HCT116 (cell line): ENCODE measurements at regions not wholly inside any gene's neighbourhood (a gene's known extent, or its start where the extent isn't known, plus 50 kb on each side); places are given as distances from the start of the nearest gene placed in this dataset.

Experiments used
- ATAC-seq: fragments of 200-7000 bp; cut with Tn5 transposase; 2 replicates; pipeline ENCODE4 v1.9.1; 2020; ENCODE audit warnings: mild to moderate bottlenecking, moderate library complexity
- BruUV-seq: library from RNA; stranded (reverse); fragments of 400-500 nt; replicated peaks from 2 replicates; lab custom pipeline; 2021; lab: Mats Ljungman, UMichigan
- CTCF ChIA-PET: fragments of 300-600 bp; sonication (Branson Sonifier 250); formaldehyde crosslinking; loops from one replicate; lab custom pipeline; 2021; ENCODE audit warnings: antibody characterized with exemption; lab: Charles Lee
- POLR2A ChIA-PET: fragments of 300-600, 350-600 bp; sonication (Branson Sonifier 250); formaldehyde crosslinking; loops from one replicate; lab custom pipeline; 2021; ENCODE audit warnings: antibody characterized with exemption; lab: Charles Lee
- RAD21 ChIA-PET, 2 experiments: fragments of 300-600 bp; sonication (Branson Sonifier 250); formaldehyde crosslinking; loops; one replicate each; lab custom pipeline; 2023; ENCODE audit warnings: low total read pairs in 2 of 2; ENCODE audit not compliant: uncharacterized antibody in 2 of 2, unreplicated experiment in 2 of 2, low non-redundant PET in 1 of 2; lab: Charles Lee
- DNase-seq: peaks from one replicate; pipeline ENCODE4 v3.0.0-alpha.2; 2010; ENCODE audit warnings: low read depth, low spot score
- H2AFZ ChIP-seq: fragments of 200-600 bp; shearing (Covaris generic), sonication (generic); 2 replicates; pipeline ENCODE4 v1.6.1; 2017; ENCODE audit warnings: low read depth, mixed run types, mixed read lengths, antibody characterized with exemption, low read length; ENCODE audit not compliant: poor library complexity, severe bottlenecking
- H3K27ac ChIP-seq: 2 replicates; pipeline ENCODE4 v1.5.1; 2012; ENCODE audit warnings: low read depth, low read length
- H3K27me3 ChIP-seq: fragments of 200-600 bp; sonication (generic); 2 replicates; pipeline ENCODE4 v1.6.1; 2016; ENCODE audit warnings: mixed run types, low read length, mixed read lengths; ENCODE audit not compliant: insufficient read depth
- H3K36me3 ChIP-seq, 2 experiments: fragments of 200-500 bp in 1 of 2; fragments of 200-600 bp in 1 of 2; sonication (Bioruptor generic) in 1 of 2; sonication (generic) in 1 of 2; 2 replicates each; pipeline versions ENCODE4 v1.5.1 to v1.6.1; 2014 to 2016; ENCODE audit warnings: low read length in 2 of 2, inconsistent platforms in 1 of 2, mixed read lengths in 1 of 2, mixed run types in 1 of 2; ENCODE audit not compliant: insufficient read depth in 2 of 2, control insufficient read depth in 1 of 2
- H3K4me1 ChIP-seq, 2 experiments: fragments of 200-600 bp in 1 of 2; sonication (generic) in 1 of 2; 2 replicates each; pipeline versions ENCODE4 v1.5.1 to v1.6.1; 2012 to 2017; ENCODE audit warnings: low read length in 2 of 2, inconsistent platforms in 1 of 2, mild to moderate bottlenecking in 1 of 2, mixed read lengths in 1 of 2, mixed run types in 1 of 2, moderate library complexity in 1 of 2; ENCODE audit not compliant: insufficient read depth in 2 of 2, control insufficient read depth in 1 of 2
- H3K4me2 ChIP-seq: fragments of 200-600 bp; sonication (generic); 2 replicates; pipeline ENCODE4 v1.6.1; 2017; ENCODE audit warnings: mixed run types, low read length, mixed read lengths
- H3K4me3 ChIP-seq, 2 experiments: fragments of 200-600 bp in 1 of 2; sonication (generic) in 1 of 2; replicated peaks in 1 of 2; 2 replicates each; pipeline ENCODE4 v1.5.1; 2011 to 2016; ENCODE audit warnings: low read length in 2 of 2, control low read depth in 1 of 2, low read depth in 1 of 2, mild to moderate bottlenecking in 1 of 2, mixed read lengths in 1 of 2, mixed run types in 1 of 2
- H3K79me2 ChIP-seq: fragments of 200-600 bp; sonication (generic); 2 replicates; pipeline ENCODE4 v1.6.1; 2017; ENCODE audit warnings: mild to moderate bottlenecking, mixed run types, low read length, moderate library complexity, mixed read lengths; ENCODE audit not compliant: insufficient read depth
- H3K9ac ChIP-seq: fragments of 200-600 bp; sonication (generic); 2 replicates; pipeline ENCODE4 v1.6.1; 2016; ENCODE audit warnings: low read length, mixed read lengths
- H3K9me2 ChIP-seq: fragments of 200-600 bp; sonication (generic), shearing (Covaris generic); 2 replicates; pipeline ENCODE4 v1.6.1; 2017; ENCODE audit warnings: mixed run types, mild to moderate bottlenecking, moderate library complexity; ENCODE audit not compliant: insufficient read depth
- H3K9me3 ChIP-seq, 2 experiments: fragments of 200-500 bp in 1 of 2; fragments of 200-600 bp in 1 of 2; sonication (Bioruptor generic) in 1 of 2; sonication (generic) in 1 of 2; 2 replicates each; pipeline ENCODE4 v1.6.1; 2014 to 2017; ENCODE audit warnings: low read length in 2 of 2, mixed read lengths in 2 of 2, inconsistent platforms in 1 of 2, low read depth in 1 of 2, mild to moderate bottlenecking in 1 of 2, mixed run types in 1 of 2, moderate library complexity in 1 of 2; ENCODE audit not compliant: control insufficient read depth in 1 of 2, insufficient read depth in 1 of 2
- H4K20me1 ChIP-seq: fragments of 200-600 bp; sonication (generic), shearing (Covaris generic); 2 replicates; pipeline ENCODE4 v1.6.1; 2017; ENCODE audit warnings: mixed run types, mild to moderate bottlenecking, moderate library complexity; ENCODE audit not compliant: insufficient read depth
- ATF3 ChIP-seq: IDR thresholded peaks from 2 replicates; pipeline ENCODE4 v1.6.1; 2012
- CBX3 ChIP-seq: IDR thresholded peaks from 2 replicates; pipeline ENCODE4 v1.6.1; 2012; ENCODE audit warnings: low read depth
- CTCF ChIP-seq, 3 experiments: fragments of 200-600 bp in 1 of 3; sonication (generic) in 1 of 3; IDR thresholded peaks in 2 of 3; conservative IDR thresholded peaks in 1 of 3; 2 replicates each; pipeline ENCODE4 v1.5.1; 2012 to 2017; ENCODE audit warnings: low read depth in 2 of 3, low read length in 2 of 3, antibody characterized with exemption in 1 of 3, borderline replicate concordance in 1 of 3, control low read depth in 1 of 3, mild to moderate bottlenecking in 1 of 3, mixed read lengths in 1 of 3, mixed run types in 1 of 3, moderate library complexity in 1 of 3; ENCODE audit not compliant: insufficient read depth in 1 of 3
- FOSL1 ChIP-seq: IDR thresholded peaks from 2 replicates; pipeline ENCODE4 v1.6.1; 2012; ENCODE audit warnings: low read depth
- JUND ChIP-seq: IDR thresholded peaks from 2 replicates; pipeline ENCODE4 v1.6.1; 2012
- MAX ChIP-seq: IDR thresholded peaks from 2 replicates; pipeline ENCODE4 v1.6.1; 2012
- POLR2A ChIP-seq: IDR thresholded peaks from 2 replicates; pipeline ENCODE4 v1.7.0; 2011; ENCODE audit warnings: borderline replicate concordance; ENCODE audit not compliant: insufficient read depth, insufficient read length; ENCODE audit errors: extremely low read depth
- SIN3A ChIP-seq: IDR thresholded peaks from 2 replicates; pipeline ENCODE4 v1.6.1; 2012; ENCODE audit warnings: low read depth
- SP1 ChIP-seq: IDR thresholded peaks from 2 replicates; pipeline ENCODE4 v1.6.1; 2012; ENCODE audit warnings: low read depth
- SRF ChIP-seq: IDR thresholded peaks from 2 replicates; pipeline ENCODE4 v1.6.1; 2012; ENCODE audit warnings: low read depth
- YY1 ChIP-seq: IDR thresholded peaks from 2 replicates; pipeline ENCODE4 v1.6.1; 2011; ENCODE audit warnings: low read length, low read depth, moderate library complexity, mild to moderate bottlenecking; ENCODE audit not compliant: insufficient replicate concordance; ENCODE audit errors: extremely low read depth
- ZFX ChIP-seq: fragments of 450-650 bp; IDR thresholded peaks from 2 replicates; pipeline ENCODE4 v1.6.1; 2017
- intact Hi-C: fragments of 100-400 bp; cut with micrococcal nuclease; formaldehyde crosslinking; loops from 2 replicates; pipeline ENCODE4 v1.10.0; 2022

GRCh38 chr14:62187265-62187664 is 425.0 kb downstream of the SNAPC1 start:
- Histone ChIP-seq H3K4me3 (no peak overlapping the region), H3K36me3 (no peaks in the 10 kb centered on the region), H3K9me2 (no peaks in the 10 kb centered on the region), H3K4me2 (no peak overlapping the region), H3K9me3 (no peaks in the 10 kb centered on the region), H2AFZ (no peak overlapping the region), H3K79me2 (no peaks in the 10 kb centered on the region), H3K27ac (no peak overlapping the region), H3K27me3 (no peaks in the 10 kb centered on the region), H3K4me1 (no peaks in the 10 kb centered on the region), H3K9ac (no peak overlapping the region), H4K20me1 (no peaks in the 10 kb centered on the region)
- no peak for ATAC-seq
- intact Hi-C loops = no loop called here
- RAD21 ChIA-PET = no interaction called here
- BruUV-seq = no TSS peak
- DNase-seq = no peak
- CTCF ChIA-PET = no interaction called here
- no peak for TF ChIP-seq ZFX
- TF ChIP-seq CBX3 = no peak
- no peak for TF ChIP-seq SRF
- POLR2A ChIA-PET = no interaction called here

- DNase-seq (no peak), ATAC-seq (no peak)
- H3K36me3 ChIP-seq = no peaks in the 10 kb centered on the region
- BruUV-seq = no TSS peak
- H3K27ac ChIP-seq = no peak overlapping the region
- CTCF ChIA-PET = no interaction called here
- H3K9ac ChIP-seq = no peak overlapping the region
- no peaks in the 10 kb centered on the region for H3K9me2 ChIP-seq
- no peaks in the 10 kb centered on the region for H3K79me2 ChIP-seq
- no peak overlapping the region for H3K4me3 ChIP-seq
- intact Hi-C loops = no loop called here
- no peak overlapping the region for H3K4me2 ChIP-seq
- no peaks in the 10 kb centered on the region for H3K9me3 ChIP-seq
- POLR2A ChIA-PET = no interaction called here
- no peak overlapping the region for H2AFZ ChIP-seq
- H3K27me3 ChIP-seq = no peaks in the 10 kb centered on the region
- no peaks in the 10 kb centered on the region for H3K4me1 ChIP-seq
- no peak for TF ChIP-seq ZFX
- RAD21 ChIA-PET = no interaction called here
- H4K20me1 ChIP-seq = no peaks in the 10 kb centered on the region
These were observed 427.5 kb downstream of the SNAPC1 start for GRCh38 chr14:62189698-62190097.

DNA sequence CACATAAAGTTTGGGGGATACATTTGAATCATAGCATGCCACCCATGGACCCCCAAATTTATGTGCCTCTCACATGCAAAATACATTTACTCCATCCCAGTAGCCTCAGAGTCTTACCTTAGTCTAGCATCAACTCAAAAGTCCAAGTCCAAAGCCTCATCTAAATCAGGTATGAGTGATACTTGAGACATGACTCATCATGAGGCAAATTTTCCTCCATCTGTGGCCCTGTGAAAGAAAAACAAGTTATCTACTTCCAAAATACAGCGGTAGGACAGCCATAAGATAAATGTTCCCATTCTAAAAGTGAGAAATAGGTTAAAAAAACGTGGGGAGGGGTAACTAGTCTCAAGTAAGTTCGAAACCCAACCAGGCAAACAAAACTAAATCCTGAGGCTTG is 444.2 kb downstream of the SNAPC1 start:
- Histone ChIP-seq H3K4me1 (no peaks in the 10 kb centered on the region), H2AFZ (no peak overlapping the region), H3K27ac (no peak overlapping the region), H3K27me3 (no peaks in the 10 kb centered on the region), H3K79me2 (no peaks in the 10 kb centered on the region), H3K9ac (no peak overlapping the region), H3K9me3 (no peaks in the 10 kb centered on the region), H3K9me2 (no peaks in the 10 kb centered on the region), H3K4me2 (no peak overlapping the region), H3K4me3 (no peak overlapping the region), H4K20me1 (no peaks in the 10 kb centered on the region), H3K36me3 (no peaks in the 10 kb centered on the region)
- ChIA-PET CTCF (no interaction called here), POLR2A (no interaction called here), RAD21 (no interaction called here)
- BruUV-seq = no TSS peak
- intact Hi-C loops = no loop called here
- DNase-seq (no peak), ATAC-seq (no peak)
- TF ChIP-seq SP1 = no peak
- no peak for TF ChIP-seq YY1
- no peak for TF ChIP-seq ATF3
- no peak for TF ChIP-seq POLR2A
- TF ChIP-seq SRF = no peak
- TF ChIP-seq SIN3A = no peak
- TF ChIP-seq CTCF (IDR thresholded peaks at IDR 0.05 in 2 of 3, conservative IDR thresholded peaks at IDR 0.05 in 1 of 3; ENCODE audit: borderline replicate concordance in 1 of 3, insufficient read depth in 1 of 3, low read depth in 2 of 3, low read length in 2 of 3) = no peak
- no peak for TF ChIP-seq MAX
- no peak for TF ChIP-seq FOSL1
- no peak for TF ChIP-seq JUND
- no peak for TF ChIP-seq CBX3
